Activated T-helper 17 cell treated with anti-CD3 and anti-CD28 coated beads, Interleukin-2, amount 50 U/mL, for 72 hours (primary cell): ENCODE measurements at regions not wholly inside any gene's neighbourhood (a gene's known extent, or its start where the extent isn't known, plus 50 kb on each side); places are given as distances from the start of the nearest gene placed in this dataset.

Experiments used
- ATAC-seq: fragments of 150-1000 bp; cut with Tn5 transposase; replicated peaks from 2 replicates; pipeline ENCODE4 v1.10.0; 2021; ENCODE audit warnings: mild to moderate bottlenecking, moderate library complexity
- H3K27ac Mint-ChIP-seq: one replicate; pipeline ENCODE4 v1.8.0; 2022; ENCODE audit warnings: mixed read lengths
- H3K27me3 Mint-ChIP-seq: one replicate; pipeline ENCODE4 v1.8.0; 2022; ENCODE audit warnings: mixed read lengths
- H3K36me3 Mint-ChIP-seq: one replicate; pipeline ENCODE4 v1.8.0; 2022; ENCODE audit warnings: low read depth, mild to moderate bottlenecking, mixed read lengths
- H3K4me1 Mint-ChIP-seq: one replicate; pipeline ENCODE4 v1.8.0; 2022; ENCODE audit warnings: mixed read lengths
- H3K4me3 Mint-ChIP-seq: one replicate; pipeline ENCODE4 v1.8.0; 2022; ENCODE audit warnings: mild to moderate bottlenecking, mixed read lengths
- H3K9me3 Mint-ChIP-seq: one replicate; pipeline ENCODE4 v1.8.0; 2022; ENCODE audit warnings: mixed read lengths

GRCh38 chr1:88296227-88296626, 387.8 kb upstream of the PKN2 start:
- Mint-ChIP-seq H3K4me3 (no peak overlapping the region), H3K36me3 (no peaks in the 10 kb centered on the region), H3K9me3 (no peaks in the 10 kb centered on the region), H3K27ac (no peak overlapping the region), H3K4me1 (no peaks in the 10 kb centered on the region), H3K27me3 (peaks cover 3% of the 10 kb centered on the region)
- no peak for ATAC-seq

DNA sequence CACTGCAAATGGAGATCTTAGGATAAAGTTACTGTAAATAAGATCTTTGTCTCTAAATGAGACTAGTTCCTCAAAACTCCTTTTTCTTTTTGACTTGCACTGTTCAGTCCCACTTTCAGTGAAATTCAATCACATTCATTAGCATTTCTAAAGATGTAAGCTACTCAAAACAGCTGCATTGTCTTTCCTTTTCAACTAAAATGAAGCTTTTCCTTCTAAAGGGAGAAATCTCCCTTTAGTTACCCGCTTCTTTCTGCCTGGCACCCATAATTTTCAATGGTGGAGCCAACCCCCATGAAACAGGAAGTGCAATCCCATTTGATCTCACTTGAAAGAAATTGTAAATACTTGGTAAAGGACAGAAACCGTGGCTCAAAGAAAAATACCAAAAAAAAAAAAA, 387.4 kb upstream of the PKN2 start:
- Mint-ChIP-seq H3K27me3 (peaks cover 3% of the 10 kb centered on the region), H3K36me3 (no peaks in the 10 kb centered on the region), H3K4me1 (no peaks in the 10 kb centered on the region), H3K27ac (no peak overlapping the region), H3K9me3 (no peaks in the 10 kb centered on the region), H3K4me3 (no peak overlapping the region)
- ATAC-seq: no peak

GRCh38 chr1:88298506-88298905, 385.6 kb upstream of the PKN2 start:
- no peak for ATAC-seq
- Mint-ChIP-seq H3K4me1 (no peaks in the 10 kb centered on the region), H3K36me3 (no peaks in the 10 kb centered on the region), H3K4me3 (no peak overlapping the region), H3K27me3 (peaks cover 3% of the 10 kb centered on the region), H3K9me3 (no peaks in the 10 kb centered on the region), H3K27ac (no peak overlapping the region)

GRCh38 chr1:88300752-88301263, 383.3 kb upstream of the PKN2 start:
- no peaks in the 10 kb centered on the region for H3K4me1 Mint-ChIP-seq

GRCh38 chr1:88302843-88303486, 381.1 kb upstream of the PKN2 start:
- Mint-ChIP-seq H3K4me3 (no peak overlapping the region), H3K36me3 (no peaks in the 10 kb centered on the region), H3K4me1 (no peaks in the 10 kb centered on the region), H3K9me3 (no peaks in the 10 kb centered on the region), H3K27me3 (peaks cover 4% of the 10 kb centered on the region), H3K27ac (no peak overlapping the region)
- no peak for ATAC-seq

More at GRCh38 chr1:88300752-88301263, 383.3 kb upstream of the PKN2 start:
- H3K4me3 Mint-ChIP-seq: no peak overlapping the region
- H3K27ac Mint-ChIP-seq: no peak overlapping the region
- no peaks in the 10 kb centered on the region for H3K36me3 Mint-ChIP-seq
- H3K9me3 Mint-ChIP-seq: no peaks in the 10 kb centered on the region
- H3K27me3 Mint-ChIP-seq: peaks cover 4% of the 10 kb centered on the region
- no peak for ATAC-seq

GRCh38 chr1:88311265-88311664, 372.8 kb upstream of the PKN2 start:
- H3K9me3 Mint-ChIP-seq: no peaks in the 10 kb centered on the region
- H3K36me3 Mint-ChIP-seq: no peaks in the 10 kb centered on the region
- H3K27me3 Mint-ChIP-seq: no peaks in the 10 kb centered on the region
- no peaks in the 10 kb centered on the region for H3K4me1 Mint-ChIP-seq
- H3K27ac Mint-ChIP-seq: no peak overlapping the region
- no peak for ATAC-seq
- H3K4me3 Mint-ChIP-seq: no peak overlapping the region

DNA sequence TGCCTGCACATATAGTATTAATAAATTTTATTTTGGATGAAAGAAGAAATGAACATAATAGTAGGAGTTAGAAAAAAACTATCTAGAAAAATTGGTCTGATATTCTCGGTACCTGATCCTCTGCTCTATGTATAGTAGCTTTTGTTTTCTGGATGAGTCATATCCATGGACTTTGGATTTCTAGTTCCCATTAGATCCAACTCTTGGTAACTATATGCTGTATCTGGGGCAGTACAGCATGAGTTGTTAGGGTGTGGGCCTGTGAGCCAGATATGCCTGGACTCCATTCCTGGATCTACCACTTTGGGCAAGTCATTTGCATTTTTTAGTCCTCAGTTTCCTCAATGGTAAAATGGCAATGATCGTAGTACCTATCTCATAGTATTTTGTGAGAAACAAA, 372.2 kb upstream of the PKN2 start:
- Mint-ChIP-seq H3K9me3 (no peaks in the 10 kb centered on the region), H3K4me3 (no peak overlapping the region), H3K4me1 (no peaks in the 10 kb centered on the region), H3K27ac (no peak overlapping the region), H3K27me3 (no peaks in the 10 kb centered on the region), H3K36me3 (no peaks in the 10 kb centered on the region)
- no peak for ATAC-seq

- Mint-ChIP-seq H3K36me3 (no peaks in the 10 kb centered on the region), H3K9me3 (no peaks in the 10 kb centered on the region), H3K27ac (no peak overlapping the region), H3K4me1 (no peaks in the 10 kb centered on the region), H3K27me3 (peaks cover 12% of the 10 kb centered on the region), H3K4me3 (no peak overlapping the region)
- ATAC-seq: no peak
These were observed 366.7 kb upstream of the PKN2 start for GRCh38 chr1:88317396-88317795.

- no peak for ATAC-seq
- Mint-ChIP-seq H3K27me3 (peaks cover 12% of the 10 kb centered on the region), H3K4me1 (no peaks in the 10 kb centered on the region), H3K27ac (no peak overlapping the region), H3K4me3 (no peak overlapping the region), H3K9me3 (peaks cover 5% of the 10 kb centered on the region), H3K36me3 (no peaks in the 10 kb centered on the region)
These were observed 365.3 kb upstream of the PKN2 start for GRCh38 chr1:88318740-88319139.

- Mint-ChIP-seq H3K27me3 (peaks cover 12% of the 10 kb centered on the region), H3K9me3 (peaks cover 5% of the 10 kb centered on the region), H3K4me1 (no peaks in the 10 kb centered on the region), H3K36me3 (no peaks in the 10 kb centered on the region), H3K4me3 (no peak overlapping the region), H3K27ac (no peak overlapping the region)
- no peak for ATAC-seq
These were observed 363.8 kb upstream of the PKN2 start for GRCh38 chr1:88320291-88320690.

GRCh38 chr1:88321706-88322105, 362.4 kb upstream of the PKN2 start:
- Mint-ChIP-seq H3K4me1 (no peaks in the 10 kb centered on the region), H3K27ac (no peak overlapping the region), H3K27me3 (peaks cover 12% of the 10 kb centered on the region), H3K36me3 (no peaks in the 10 kb centered on the region), H3K4me3 (no peak overlapping the region), H3K9me3 (peaks cover 5% of the 10 kb centered on the region)
- ATAC-seq: no peak

GRCh38 chr1:88324899-88325298, 359.2 kb upstream of the PKN2 start:
- no peaks in the 10 kb centered on the region for H3K36me3 Mint-ChIP-seq
- no peak overlapping the region for H3K4me3 Mint-ChIP-seq
- H3K4me1 Mint-ChIP-seq: no peaks in the 10 kb centered on the region
- H3K27ac Mint-ChIP-seq: no peak overlapping the region
- peaks cover 12% of the 10 kb centered on the region for H3K27me3 Mint-ChIP-seq
- H3K9me3 Mint-ChIP-seq: peaks cover 5% of the 10 kb centered on the region
- no peak for ATAC-seq

DNA sequence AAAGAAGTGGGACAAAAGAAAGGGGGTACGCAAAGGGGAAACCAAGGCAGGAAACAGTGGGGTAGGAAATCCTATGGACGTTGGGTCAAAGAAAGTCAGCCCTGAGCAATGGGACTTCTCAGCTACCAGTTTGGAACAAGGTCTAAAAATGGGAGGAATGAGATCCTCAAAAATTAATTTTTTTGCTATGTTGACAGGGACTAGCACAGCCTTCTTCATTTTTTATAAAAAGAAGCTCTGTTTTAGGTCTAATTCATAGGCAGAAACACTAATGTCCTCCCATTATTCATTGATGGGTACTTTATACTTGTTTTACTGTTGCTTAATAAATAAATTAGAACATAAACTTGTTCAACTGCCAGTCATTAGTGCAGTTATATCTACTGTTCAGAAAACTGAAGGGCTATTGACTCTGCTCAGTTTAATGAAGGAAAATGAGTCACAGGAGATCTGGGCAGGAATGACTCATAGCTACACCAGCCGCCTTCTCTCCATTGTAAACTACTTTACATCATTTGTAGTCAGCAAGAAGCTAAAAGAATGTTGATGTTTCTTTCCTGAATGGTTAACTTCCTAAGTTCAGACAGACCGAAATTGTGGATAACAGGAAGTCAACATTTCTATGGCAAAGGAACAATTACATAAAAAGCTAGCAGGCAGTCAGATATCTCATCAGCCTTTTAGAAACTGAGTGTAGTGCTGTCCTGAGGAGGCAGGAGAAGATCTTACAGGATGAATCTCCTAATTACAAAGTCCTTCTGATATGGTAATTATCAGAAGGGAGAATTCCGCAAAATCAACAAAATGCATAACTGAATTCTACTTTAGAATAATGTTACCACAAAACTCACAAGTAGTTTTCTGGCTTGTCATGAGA, 356.4 kb upstream of the PKN2 start:
- Mint-ChIP-seq H3K27me3 (no peaks in the 10 kb centered on the region), H3K36me3 (no peaks in the 10 kb centered on the region), H3K27ac (no peak overlapping the region), H3K4me1 (no peaks in the 10 kb centered on the region), H3K9me3 (peaks cover 5% of the 10 kb centered on the region), H3K4me3 (no peak overlapping the region)
- peak; percentile 70 for ATAC-seq

GRCh38 chr1:88330201-88330600, 353.9 kb upstream of the PKN2 start:
- Mint-ChIP-seq H3K4me1 (no peaks in the 10 kb centered on the region), H3K27me3 (no peaks in the 10 kb centered on the region), H3K27ac (no peak overlapping the region), H3K9me3 (no peaks in the 10 kb centered on the region), H3K4me3 (no peak overlapping the region), H3K36me3 (no peaks in the 10 kb centered on the region)
- no peak for ATAC-seq

DNA sequence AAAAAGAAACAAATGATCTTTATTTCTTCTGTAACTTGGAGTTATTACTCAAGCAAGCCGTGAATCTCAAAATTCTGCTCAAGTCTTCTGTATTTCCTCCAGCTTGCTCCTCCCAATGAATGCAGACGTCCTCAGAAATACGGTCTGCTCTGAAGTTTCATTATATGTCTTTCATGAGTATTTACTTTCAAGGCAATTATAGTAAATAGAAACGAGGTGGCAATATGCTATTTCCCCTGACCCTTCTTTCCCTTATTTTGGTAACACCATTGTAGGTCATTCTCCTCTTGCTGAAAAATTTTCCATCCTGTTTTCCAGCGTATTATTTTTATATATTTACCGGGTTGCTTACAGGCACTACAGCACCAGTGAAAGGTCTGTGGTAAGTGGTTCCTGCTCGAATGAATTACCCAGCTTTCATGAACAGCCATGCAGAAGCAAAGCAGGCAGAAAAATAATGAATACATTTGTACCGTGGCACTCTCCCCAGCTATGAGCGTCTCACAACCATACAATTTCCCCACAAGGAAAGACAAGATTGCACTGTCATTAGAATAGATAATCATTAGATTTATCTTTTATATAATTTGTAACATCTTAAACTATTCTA, 350.9 kb upstream of the PKN2 start:
- H3K9me3 Mint-ChIP-seq: no peaks in the 10 kb centered on the region
- H3K4me3 Mint-ChIP-seq: no peak overlapping the region
- no peaks in the 10 kb centered on the region for H3K36me3 Mint-ChIP-seq
- no peak for ATAC-seq
- no peak overlapping the region for H3K27ac Mint-ChIP-seq
- H3K27me3 Mint-ChIP-seq: no peaks in the 10 kb centered on the region
- H3K4me1 Mint-ChIP-seq: no peaks in the 10 kb centered on the region
